A549 (cell line): ENCODE measurements at regions not wholly inside any gene's neighbourhood (a gene's known extent, or its start where the extent isn't known, plus 50 kb on each side); places are given as distances from the start of the nearest gene placed in this dataset.

Source experiments
- ATAC-seq, 2 experiments: fragments of 200-7000 bp in 1 of 2; fragments of >200 bp in 1 of 2; cut with Nextera tagmentation in 1 of 2; cut with Tn5 transposase in 1 of 2; 3 replicates each; pipeline versions ENCODE4 v1.8.0 to v1.9.1; 2018 to 2020; ENCODE audit warnings: mild to moderate bottlenecking in 1 of 2, moderate library complexity in 1 of 2
- CTCF ChIA-PET: fragments of 300-600 bp; sonication (Branson Sonifier 250); formaldehyde crosslinking; extraction: SDS; loops from one replicate; lab custom pipeline; 2021; ENCODE audit warnings: antibody characterized with exemption, inconsistent platforms; lab: Yijun Ruan, JAX
- POLR2A ChIA-PET: fragments of 350-600 bp; formaldehyde crosslinking; extraction: SDS; loops from one replicate; lab custom pipeline; 2021; ENCODE audit warnings: antibody characterized with exemption, inconsistent platforms; lab: Yijun Ruan, JAX
- DNase-seq, 2 experiments: peaks; one replicate each; pipeline versions ENCODE4 v3.0.0 to v3.0.0-alpha.2; 2011 to 2016; ENCODE audit warnings: low read depth in 1 of 2, low spot score in 1 of 2
- FAIRE-seq: peaks from 2 replicates; lab custom pipeline; 2011; peaks lifted over from hg19 to GRCh38; lab: Jason Lieb, UNC
- H3K27ac ChIP-seq, 2 experiments: fragments of >200 bp; sonication (Bioruptor Twin); formaldehyde crosslinking; 3 replicates each; pipeline ENCODE4 v1.5.1; 2016 to 2017
- H3K4me1 ChIP-seq: fragments of >200 bp; sonication (Bioruptor Twin); formaldehyde crosslinking; 3 replicates; pipeline ENCODE4 v1.6.1; 2016
- H3K4me2 ChIP-seq: fragments of >200 bp; sonication (Bioruptor Twin); formaldehyde crosslinking; 3 replicates; pipeline ENCODE4 v1.6.1; 2016
- H3K4me3 ChIP-seq: fragments of >200 bp; sonication (Bioruptor Twin); formaldehyde crosslinking; 3 replicates; pipeline ENCODE4 v1.5.1; 2016
- H3K9me3 ChIP-seq: fragments of >200 bp; sonication (Bioruptor Twin); formaldehyde crosslinking; 3 replicates; pipeline ENCODE4 v1.6.1; 2016
- BHLHE40 ChIP-seq: IDR thresholded peaks from 2 replicates; pipeline ENCODE4 v1.6.1; 2012; ENCODE audit warnings: low read depth, low read length, inconsistent platforms
- CBX2 ChIP-seq: fragments of 200-600 bp; sonication (generic); IDR thresholded peaks from 2 replicates; pipeline ENCODE4 v1.6.1; 2016; ENCODE audit warnings: low read depth, mild to moderate bottlenecking, borderline replicate concordance
- CEBPB ChIP-seq, 2 experiments: fragments of >200 bp in 1 of 2; sonication (Bioruptor Twin) in 1 of 2; formaldehyde crosslinking in 1 of 2; IDR thresholded peaks; 2 replicates each; pipeline ENCODE4 v1.6.1; 2012 to 2016
- CHD2 ChIP-seq: fragments of 150-350 bp; IDR thresholded peaks from 2 replicates; pipeline ENCODE4 v1.6.1; 2014; ENCODE audit warnings: low read length; ENCODE audit not compliant: partially characterized antibody
- CTCF ChIP-seq: fragments of >200 bp; sonication (Bioruptor Twin); formaldehyde crosslinking; IDR thresholded peaks from 3 replicates; pipeline ENCODE4 v1.5.1; 2016
- EHF ChIP-seq: fragments of 250-450 bp; sonication (Bioruptor Pico); IDR thresholded peaks from 2 replicates; pipeline ENCODE4 v1.5.0; 2020; ENCODE audit warnings: mild to moderate bottlenecking
- ELK1 ChIP-seq: fragments of 150-350 bp; IDR thresholded peaks from 2 replicates; pipeline ENCODE4 v1.6.1; 2014; ENCODE audit warnings: low read depth, mild to moderate bottlenecking, low read length
- ESRRA ChIP-seq: fragments of 150-350 bp; IDR thresholded peaks from 2 replicates; pipeline ENCODE4 v1.6.1; 2014; ENCODE audit warnings: mild to moderate bottlenecking, low read length, borderline replicate concordance
- FOSB ChIP-seq: fragments of 250-450 bp; sonication (Bioruptor Pico); IDR thresholded peaks from 2 replicates; pipeline ENCODE4 v1.5.0; 2020; ENCODE audit warnings: mild to moderate bottlenecking, moderate library complexity
- FOSL2 ChIP-seq, 2 experiments: fragments of 450-650 bp in 1 of 2; fragments of >200 bp in 1 of 2; sonication (Bioruptor Twin) in 1 of 2; formaldehyde crosslinking; IDR thresholded peaks; 2 replicates each; pipeline versions ENCODE4 v1.5.0 to v1.6.1; 2016 to 2020; ENCODE audit warnings: mild to moderate bottlenecking in 1 of 2, moderate library complexity in 1 of 2
- FOXS1 ChIP-seq: fragments of 250-450 bp; sonication (Bioruptor Pico); IDR thresholded peaks from 2 replicates; pipeline ENCODE4 v1.5.0; 2020; ENCODE audit warnings: mild to moderate bottlenecking, moderate library complexity
- HOXB13 ChIP-seq: fragments of 250-450 bp; sonication (Bioruptor Pico); IDR thresholded peaks from 2 replicates; pipeline ENCODE4 v1.5.0; 2020; ENCODE audit warnings: low read depth, mild to moderate bottlenecking, moderate library complexity
- HOXB5 ChIP-seq: fragments of 250-450 bp; sonication (Bioruptor Pico); IDR thresholded peaks from 2 replicates; pipeline ENCODE4 v1.5.0; 2020; ENCODE audit warnings: mild to moderate bottlenecking, moderate library complexity
- KDM5A ChIP-seq: fragments of 200-600 bp; sonication (generic); IDR thresholded peaks from 2 replicates; pipeline ENCODE4 v1.6.1; 2016; ENCODE audit warnings: antibody characterized with exemption, mild to moderate bottlenecking
- MAFK ChIP-seq: fragments of 450-650 bp; IDR thresholded peaks from 2 replicates; pipeline ENCODE4 v1.6.1; 2014; ENCODE audit not compliant: partially characterized antibody
- MAZ ChIP-seq: fragments of 150-350 bp; IDR thresholded peaks from 2 replicates; pipeline ENCODE4 v1.6.1; 2014; ENCODE audit warnings: antibody characterized with exemption, low read depth, low read length, borderline replicate concordance
- NFE2L2 ChIP-seq: fragments of 150-350 bp; conservative IDR thresholded peaks from 2 replicates; pipeline ENCODE4 v1.6.1; 2014; ENCODE audit warnings: low read length
- PHF8 ChIP-seq: fragments of 200-600 bp; sonication (generic); IDR thresholded peaks from 2 replicates; pipeline ENCODE4 v1.6.1; 2016; ENCODE audit warnings: low read depth, mild to moderate bottlenecking, antibody characterized with exemption, moderate library complexity, borderline replicate concordance
- RARB ChIP-seq: fragments of 250-450 bp; sonication (Bioruptor Pico); IDR thresholded peaks from 2 replicates; pipeline ENCODE4 v1.8.0; 2021; ENCODE audit warnings: mild to moderate bottlenecking, moderate library complexity
- RFX5 ChIP-seq: fragments of 450-650 bp; IDR thresholded peaks from 2 replicates; pipeline ENCODE4 v1.7.1; 2014; ENCODE audit warnings: antibody characterized with exemption, mild to moderate bottlenecking, moderate library complexity
- SREBF2 ChIP-seq: fragments of 450-650 bp; IDR thresholded peaks from 2 replicates; pipeline ENCODE4 v1.6.1; 2014; ENCODE audit warnings: mild to moderate bottlenecking, moderate library complexity
- TFCP2L1 ChIP-seq: fragments of 250-450 bp; sonication (Bioruptor Pico); IDR thresholded peaks from 2 replicates; pipeline ENCODE4 v1.5.0; 2021; ENCODE audit warnings: mild to moderate bottlenecking
- WGBS: methylation state at CpG from one replicate; pipeline ENCODE4 v1.1.6; 2017; ENCODE audit errors: missing lambda C conversion rate; 5-methylcytosine and 5-hydroxymethylcytosine counted together
- TF ChIP-seq, protein P1 (sequence below): fragments of 450-650 bp; IDR thresholded peaks from 2 replicates; pipeline ENCODE4 v1.6.1; 2014; ENCODE audit warnings: antibody characterized with exemption
- TF ChIP-seq, protein P2 (sequence below): fragments of 200-600 bp; sonication (generic); IDR thresholded peaks from 2 replicates; pipeline ENCODE4 v1.6.1; 2016; ENCODE audit warnings: antibody characterized with exemption, mild to moderate bottlenecking, moderate library complexity

DNA sequence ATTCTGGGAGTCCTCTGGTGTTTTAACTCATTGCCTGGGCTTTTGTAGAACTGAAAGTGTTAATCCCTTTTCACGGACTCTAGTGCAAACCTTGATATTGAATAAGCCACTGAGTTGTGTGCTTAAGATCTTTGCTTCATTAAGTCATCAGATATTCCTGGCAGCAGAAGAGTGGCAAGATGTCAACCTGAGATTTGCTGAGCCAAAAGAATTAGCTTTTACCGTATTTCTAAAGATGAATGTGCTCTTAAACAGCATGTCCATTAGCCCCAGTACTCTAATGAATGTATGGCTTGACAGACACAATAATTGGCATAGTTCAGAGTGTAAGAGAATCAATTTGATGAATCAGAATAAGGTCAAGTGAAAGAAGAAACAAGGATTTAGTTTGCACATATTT, 87.2 kb upstream of the CDH6 start:
- Histone ChIP-seq H3K27ac (no peak overlapping the region), H3K4me2 (no peak overlapping the region), H3K4me1 (no peaks in the 10 kb centered on the region), H3K4me3 (no peak overlapping the region), H3K9me3 (no peaks in the 10 kb centered on the region)
- no peak for DNase-seq
- no peak for ATAC-seq
- ChIA-PET CTCF (no interaction called here), POLR2A (no interaction called here)
- FAIRE-seq = no peak
- 44% methylated on average over 2 of the region's 2 CpGs for WGBS
- TF ChIP-seq ELK1 = no peak
- TF ChIP-seq, protein P1, sequence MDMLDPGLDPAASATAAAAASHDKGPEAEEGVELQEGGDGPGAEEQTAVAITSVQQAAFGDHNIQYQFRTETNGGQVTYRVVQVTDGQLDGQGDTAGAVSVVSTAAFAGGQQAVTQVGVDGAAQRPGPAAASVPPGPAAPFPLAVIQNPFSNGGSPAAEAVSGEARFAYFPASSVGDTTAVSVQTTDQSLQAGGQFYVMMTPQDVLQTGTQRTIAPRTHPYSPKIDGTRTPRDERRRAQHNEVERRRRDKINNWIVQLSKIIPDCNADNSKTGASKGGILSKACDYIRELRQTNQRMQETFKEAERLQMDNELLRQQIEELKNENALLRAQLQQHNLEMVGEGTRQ = no peak
- no peak for TF ChIP-seq KDM5A
- TF ChIP-seq CHD2 = no peak
- TF ChIP-seq EHF (CRISPR knock-in tag) = no peak
- no peak for TF ChIP-seq BHLHE40
- no peak for TF ChIP-seq FOXS1 (CRISPR knock-in tag)
- no peak for TF ChIP-seq PHF8
- TF ChIP-seq HOXB5 (CRISPR knock-in tag) = no peak
- TF ChIP-seq CEBPB (IDR thresholded peaks at IDR 0.05) = no peak
- TF ChIP-seq HOXB13 (CRISPR knock-in tag) = no peak
- TF ChIP-seq CTCF = no peak
- TF ChIP-seq, protein P2, sequence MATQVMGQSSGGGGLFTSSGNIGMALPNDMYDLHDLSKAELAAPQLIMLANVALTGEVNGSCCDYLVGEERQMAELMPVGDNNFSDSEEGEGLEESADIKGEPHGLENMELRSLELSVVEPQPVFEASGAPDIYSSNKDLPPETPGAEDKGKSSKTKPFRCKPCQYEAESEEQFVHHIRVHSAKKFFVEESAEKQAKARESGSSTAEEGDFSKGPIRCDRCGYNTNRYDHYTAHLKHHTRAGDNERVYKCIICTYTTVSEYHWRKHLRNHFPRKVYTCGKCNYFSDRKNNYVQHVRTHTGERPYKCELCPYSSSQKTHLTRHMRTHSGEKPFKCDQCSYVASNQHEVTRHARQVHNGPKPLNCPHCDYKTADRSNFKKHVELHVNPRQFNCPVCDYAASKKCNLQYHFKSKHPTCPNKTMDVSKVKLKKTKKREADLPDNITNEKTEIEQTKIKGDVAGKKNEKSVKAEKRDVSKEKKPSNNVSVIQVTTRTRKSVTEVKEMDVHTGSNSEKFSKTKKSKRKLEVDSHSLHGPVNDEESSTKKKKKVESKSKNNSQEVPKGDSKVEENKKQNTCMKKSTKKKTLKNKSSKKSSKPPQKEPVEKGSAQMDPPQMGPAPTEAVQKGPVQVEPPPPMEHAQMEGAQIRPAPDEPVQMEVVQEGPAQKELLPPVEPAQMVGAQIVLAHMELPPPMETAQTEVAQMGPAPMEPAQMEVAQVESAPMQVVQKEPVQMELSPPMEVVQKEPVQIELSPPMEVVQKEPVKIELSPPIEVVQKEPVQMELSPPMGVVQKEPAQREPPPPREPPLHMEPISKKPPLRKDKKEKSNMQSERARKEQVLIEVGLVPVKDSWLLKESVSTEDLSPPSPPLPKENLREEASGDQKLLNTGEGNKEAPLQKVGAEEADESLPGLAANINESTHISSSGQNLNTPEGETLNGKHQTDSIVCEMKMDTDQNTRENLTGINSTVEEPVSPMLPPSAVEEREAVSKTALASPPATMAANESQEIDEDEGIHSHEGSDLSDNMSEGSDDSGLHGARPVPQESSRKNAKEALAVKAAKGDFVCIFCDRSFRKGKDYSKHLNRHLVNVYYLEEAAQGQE = no peak
- TF ChIP-seq CBX2 = no peak
- no peak for TF ChIP-seq NFE2L2

DNA sequence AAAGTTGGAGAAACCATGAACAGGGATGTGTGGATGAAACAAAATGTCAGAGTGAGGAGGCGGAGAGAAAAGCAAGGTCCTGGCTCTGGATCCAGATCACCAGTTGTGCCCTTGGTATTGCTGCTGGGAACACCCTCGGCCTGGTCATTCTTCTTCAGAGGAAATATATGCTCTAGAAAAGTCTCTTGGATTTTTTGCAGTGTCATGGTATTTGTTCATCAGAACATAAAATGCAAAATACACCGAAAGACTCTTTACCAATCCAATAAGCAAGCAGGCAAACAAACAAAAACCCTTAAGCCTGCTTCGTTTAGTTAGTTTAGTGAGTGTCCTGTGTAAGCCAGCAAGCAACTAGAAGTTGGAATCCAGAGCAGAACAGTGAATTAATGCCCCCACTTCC, 88.7 kb upstream of the CDH6 start:
- DNase-seq = no peak

More for the DNA sequence above, 88.7 kb upstream of the CDH6 start:
- Histone ChIP-seq H3K4me3 (no peak overlapping the region), H3K4me1 (no peaks in the 10 kb centered on the region), H3K27ac (no peak overlapping the region), H3K9me3 (no peaks in the 10 kb centered on the region), H3K4me2 (no peak overlapping the region)
- 0 out of 2 replicates have a peak, but pooled peaks have one; percentile 7 for TF ChIP-seq NFE2L2
- no peak for TF ChIP-seq SREBF2
- no peak for TF ChIP-seq MAZ
- TF ChIP-seq FOSB (CRISPR knock-in tag) = no peak
- TF ChIP-seq FOSL2 (IDR thresholded peaks at IDR 0.05) = no peak
- TF ChIP-seq FOSL2 (CRISPR knock-in tag; IDR thresholded peaks at IDR 0.05) = no peak
- TF ChIP-seq CHD2 = no peak
- peak; percentile 61 for TF ChIP-seq MAFK
- TF ChIP-seq RARB = no peak
- no peak for TF ChIP-seq RFX5
- TF ChIP-seq ESRRA = no peak
- TF ChIP-seq TFCP2L1 = no peak
- no peak for FAIRE-seq
- CTCF ChIA-PET = no interaction called here
- no peak for ATAC-seq
- 53% methylated on average over 4 of the region's 4 CpGs for WGBS
- POLR2A ChIA-PET = no interaction called here
